ENCODE measurements at regions not wholly inside any gene's neighbourhood (a gene's known extent, or its start where the extent isn't known, plus 50 kb on each side); places are given as distances from the start of the nearest gene placed in this dataset.

GRCh38 chr13:105297839-105298238 is 1237.6 kb downstream of the EFNB2 start:
- DNase-seq (ENCODE audit: low read depth): no peak

DNA sequence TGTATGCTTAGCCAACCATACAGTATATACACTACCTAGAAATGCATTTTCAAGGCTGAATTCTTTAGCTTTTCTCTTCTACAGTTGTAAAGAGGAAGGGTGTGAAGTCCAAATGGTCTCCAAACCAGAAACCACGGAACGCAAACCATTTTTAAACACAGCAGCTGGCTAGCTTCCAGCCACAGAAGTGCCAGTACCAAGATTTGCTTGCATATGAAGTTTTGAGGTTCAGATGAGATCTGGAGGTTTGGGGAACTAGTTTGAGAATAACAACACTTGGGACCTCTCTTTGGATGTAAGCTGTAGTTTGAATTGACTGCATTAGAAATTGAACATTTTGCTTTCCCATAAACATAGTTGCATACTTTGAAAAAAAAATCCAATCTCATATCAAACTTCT is 1243.5 kb downstream of the EFNB2 start:
- no peak for DNase-seq (ENCODE audit: low read depth)

- no peak for DNase-seq (ENCODE audit: low read depth)
Measured at GRCh38 chr13:105290596-105290995, 1244.9 kb downstream of the EFNB2 start.

- DNase-seq (ENCODE audit: low read depth): no peak
Measured at GRCh38 chr13:105285526-105285925, 1249.9 kb downstream of the EFNB2 start.

GRCh38 chr13:105282406-105283285 is 1252.8 kb downstream of the EFNB2 start:
- DNase-seq (ENCODE audit: low read depth): no peak

DNA sequence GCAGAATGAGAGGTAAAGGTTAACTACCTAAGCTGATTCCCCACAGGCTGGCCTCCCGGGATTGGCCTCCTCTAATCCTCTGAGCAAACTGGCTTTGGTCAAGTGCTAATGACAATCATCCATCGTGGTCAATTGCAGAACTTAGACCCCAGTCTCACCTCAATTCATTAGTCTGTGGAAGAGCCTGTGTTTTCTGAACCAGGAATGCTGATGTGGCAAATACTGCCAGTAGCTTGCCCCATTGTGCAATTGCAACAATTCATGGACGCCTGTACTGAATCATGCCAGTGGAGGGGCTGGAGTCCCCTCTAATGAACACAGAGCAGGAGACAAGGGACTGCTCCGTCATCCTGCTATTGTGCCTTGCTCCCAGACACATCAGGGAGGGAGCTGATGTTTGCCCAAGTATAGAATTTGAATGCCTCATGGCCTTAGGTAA is 1256.5 kb downstream of the EFNB2 start:
- no peak for DNase-seq (ENCODE audit: low read depth)

DNA sequence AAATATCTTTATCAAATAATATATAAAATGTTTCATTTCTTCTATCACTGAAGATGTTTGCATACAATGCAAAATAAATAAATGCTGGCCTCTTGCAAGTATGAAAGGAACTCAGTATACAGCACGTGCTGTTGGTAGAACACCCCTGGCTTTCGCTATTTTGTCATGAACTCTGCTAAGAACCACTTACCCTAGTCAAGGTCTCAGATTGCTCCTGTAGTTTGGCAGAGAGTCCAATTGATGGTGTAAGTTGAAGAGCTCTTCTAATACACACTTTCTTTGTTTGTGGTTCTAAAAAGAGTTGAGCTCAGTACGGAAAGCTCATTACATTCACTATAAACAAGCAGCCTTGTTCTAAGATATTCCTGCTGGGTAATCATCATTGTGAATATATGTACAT is 1258.9 kb downstream of the EFNB2 start:
- no peak for DNase-seq (ENCODE audit: low read depth)

DNA sequence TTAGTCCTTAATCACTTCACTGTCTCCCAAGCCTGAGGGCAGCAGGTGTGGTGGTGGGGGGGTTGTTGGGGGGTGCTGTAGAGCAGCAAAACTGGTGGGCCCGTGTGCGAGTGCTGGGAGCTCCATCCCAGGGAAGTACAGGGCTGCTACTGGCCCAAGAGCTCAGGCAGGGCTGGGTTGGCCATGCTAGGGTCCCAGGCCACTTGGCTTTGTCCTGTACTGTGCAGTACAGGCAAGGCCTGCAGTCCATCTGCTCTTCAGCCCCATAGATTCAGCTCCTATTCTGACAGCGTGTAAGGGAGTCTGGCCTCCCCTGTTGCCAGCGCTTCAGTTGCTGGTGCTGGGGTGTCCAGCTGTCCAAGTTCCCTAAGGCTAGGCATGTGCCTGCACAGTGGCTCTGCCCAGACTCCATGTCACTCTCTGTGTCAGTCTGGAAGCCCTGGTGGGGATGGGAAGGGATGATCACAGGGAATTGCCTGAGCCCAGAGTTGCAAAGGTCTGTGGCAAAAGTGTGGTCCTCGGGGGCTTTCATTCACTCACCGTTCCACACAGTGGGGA is 1261.7 kb downstream of the EFNB2 start:
- DNase-seq (ENCODE audit: low read depth): no peak

DNA sequence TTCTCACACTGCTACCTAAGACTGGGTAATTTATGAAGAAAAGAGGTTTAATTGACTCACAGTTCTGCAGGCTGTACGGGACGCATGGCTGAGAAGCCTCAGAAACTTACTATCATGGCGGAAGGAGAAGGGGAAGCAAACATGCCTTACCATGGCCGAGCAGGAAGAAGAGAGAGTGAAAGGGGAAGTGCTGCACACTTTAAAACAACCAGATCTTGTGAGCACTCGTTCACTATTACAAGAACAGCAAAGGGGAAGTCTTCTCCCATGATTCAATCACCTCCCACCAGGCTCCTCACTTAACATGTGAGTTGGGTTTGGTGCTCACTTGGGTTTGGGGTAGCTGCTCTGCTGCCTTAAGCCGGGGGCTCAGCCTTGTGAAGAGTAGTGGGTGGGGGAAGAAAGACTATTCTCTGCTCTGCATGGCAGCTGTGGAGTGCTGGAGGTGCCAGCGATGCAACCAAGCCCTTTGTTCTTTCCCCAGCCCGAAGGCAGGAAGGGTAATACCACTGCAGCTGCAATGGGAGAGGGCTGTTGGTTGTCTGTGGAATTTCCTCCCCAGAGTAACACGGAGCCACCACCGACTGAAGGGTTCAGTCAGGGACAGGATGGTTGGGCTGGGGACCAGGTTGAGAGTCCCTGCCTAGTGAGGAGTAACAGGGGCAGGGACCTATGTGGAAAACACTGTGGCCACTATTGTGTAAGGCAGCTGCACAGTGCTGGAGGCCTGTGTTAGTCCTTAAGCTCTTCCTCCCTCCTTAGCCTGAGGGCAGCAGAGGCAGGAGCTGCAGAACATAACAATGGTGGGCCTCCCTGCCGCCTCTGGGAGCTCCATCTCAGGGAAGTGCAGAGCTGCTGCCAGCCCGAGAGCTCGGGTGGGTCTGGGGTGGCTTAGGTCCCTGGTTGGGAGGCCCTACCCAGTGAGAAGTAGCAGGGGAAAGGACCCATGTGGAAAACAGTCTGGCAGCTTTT is 1262.5 kb downstream of the EFNB2 start:
- DNase-seq (ENCODE audit: low read depth): no peak

- DNase-seq (ENCODE audit: low read depth): no peak
Measured at GRCh38 chr13:105266615-105267014, 1268.8 kb downstream of the EFNB2 start.

DNA sequence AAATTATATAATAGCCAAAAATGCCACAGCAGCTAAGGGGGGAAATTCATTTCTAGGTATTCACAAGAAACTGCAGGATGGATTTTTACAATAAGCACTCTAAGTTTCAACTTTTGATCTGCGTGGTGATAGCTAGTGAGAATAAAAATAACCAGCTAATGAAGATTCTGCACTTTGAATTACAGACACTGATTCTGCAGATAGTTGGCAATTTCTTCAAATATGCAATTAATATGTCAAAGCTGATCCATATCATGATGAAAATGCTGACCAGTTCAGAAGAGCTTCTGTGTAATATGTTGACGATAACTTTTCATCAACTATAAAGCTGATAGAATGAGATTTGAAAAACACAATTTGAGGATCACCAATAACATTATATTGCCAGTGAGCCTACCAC is 1272.9 kb downstream of the EFNB2 start:
- no peak for DNase-seq (ENCODE audit: low read depth)

GRCh38 chr13:105259426-105259825 is 1276.0 kb downstream of the EFNB2 start:
- no peak for DNase-seq (ENCODE audit: low read depth)

- DNase-seq (ENCODE audit: low read depth): no peak
Measured at GRCh38 chr13:105255472-105255871, 1280.0 kb downstream of the EFNB2 start.

DNA sequence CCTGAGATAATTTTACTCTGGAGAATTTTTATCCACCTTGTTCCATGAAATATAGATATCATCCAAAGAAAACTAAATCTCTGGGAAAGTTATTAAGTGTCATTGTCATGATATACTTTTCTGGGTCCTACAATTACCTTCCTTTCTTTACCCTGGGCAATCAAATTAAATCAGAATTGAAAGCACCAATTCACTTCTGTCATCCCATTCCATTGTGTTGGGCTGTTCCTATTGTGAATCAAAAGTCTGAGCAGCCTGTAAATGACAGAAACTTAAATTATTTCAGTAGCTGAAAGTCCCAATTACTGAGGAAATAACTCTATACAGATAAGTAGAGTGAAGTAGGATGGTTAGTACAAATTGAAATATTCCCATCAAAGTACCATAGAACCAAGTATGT is 1284.2 kb downstream of the EFNB2 start:
- DNase-seq (ENCODE audit: low read depth): no peak

DNA sequence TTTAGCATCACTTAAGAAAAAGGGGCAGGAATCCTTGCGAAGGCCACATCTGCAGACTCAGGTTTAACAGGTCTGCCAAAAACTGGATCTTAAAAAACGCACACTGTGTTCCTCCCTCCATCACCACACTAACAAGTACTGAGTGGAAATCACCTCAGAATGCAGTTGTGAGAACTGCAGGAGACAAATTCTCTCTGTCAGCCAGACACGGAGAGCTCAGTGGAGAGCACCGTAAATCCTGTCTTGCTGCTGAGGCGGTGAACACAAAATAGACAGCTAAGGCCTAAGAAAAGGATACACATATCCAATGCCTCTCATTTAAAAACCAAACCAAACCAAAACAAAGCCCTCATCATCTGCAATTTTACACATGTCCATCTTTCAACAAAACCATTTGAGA is 1287.6 kb downstream of the EFNB2 start:
- no peak for DNase-seq (ENCODE audit: low read depth)

GRCh38 chr13:105240371-105240770 is 1295.1 kb downstream of the EFNB2 start:
- DNase-seq (ENCODE audit: low read depth): no peak

GRCh38 chr13:105232439-105232838 is 1303.0 kb downstream of the EFNB2 start:
- no peak for DNase-seq (ENCODE audit: low read depth)

DNA sequence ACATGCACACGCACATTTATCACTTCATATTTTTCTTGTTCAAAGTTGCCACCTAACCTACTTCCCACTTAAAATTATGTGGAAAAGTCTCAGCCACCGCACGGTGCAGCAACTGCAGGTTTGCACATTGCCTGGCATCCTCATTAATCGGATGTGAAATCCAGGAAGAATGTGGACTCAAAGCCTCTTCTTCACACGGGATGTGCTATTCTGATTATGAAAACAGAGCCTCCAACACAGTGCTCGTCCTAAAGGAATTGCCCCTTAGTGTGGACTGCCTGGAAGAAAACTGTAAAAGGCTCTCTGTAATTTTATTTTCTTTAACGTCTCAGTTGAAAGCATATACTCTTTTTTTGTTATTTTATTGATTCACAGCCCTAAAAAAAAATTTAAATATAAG is 1303.5 kb downstream of the EFNB2 start:
- DNase-seq (ENCODE audit: low read depth): no peak

- DNase-seq (ENCODE audit: low read depth): no peak
Measured at GRCh38 chr13:105231579-105231978, 1303.9 kb downstream of the EFNB2 start.

DNA sequence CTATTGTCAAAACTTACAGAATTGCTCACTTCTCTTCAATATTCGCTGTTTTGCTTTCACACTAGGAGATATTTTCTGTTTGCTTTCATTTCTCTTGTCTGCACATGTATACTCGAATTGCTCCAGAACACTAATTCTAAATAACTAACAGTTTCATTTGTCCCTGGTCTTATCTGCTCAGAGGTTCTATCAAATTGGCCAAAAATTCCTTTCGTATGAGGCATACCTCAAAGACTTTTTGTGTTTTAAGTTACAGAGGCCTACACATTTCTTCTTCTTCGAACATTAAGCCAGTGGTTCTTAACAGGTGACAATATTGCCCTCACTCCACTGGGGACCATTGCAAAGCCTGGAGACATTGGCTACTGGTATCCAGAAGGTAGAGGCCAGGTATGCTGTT is 1314.6 kb downstream of the EFNB2 start:
- no peak for DNase-seq (ENCODE audit: low read depth)

DNA sequence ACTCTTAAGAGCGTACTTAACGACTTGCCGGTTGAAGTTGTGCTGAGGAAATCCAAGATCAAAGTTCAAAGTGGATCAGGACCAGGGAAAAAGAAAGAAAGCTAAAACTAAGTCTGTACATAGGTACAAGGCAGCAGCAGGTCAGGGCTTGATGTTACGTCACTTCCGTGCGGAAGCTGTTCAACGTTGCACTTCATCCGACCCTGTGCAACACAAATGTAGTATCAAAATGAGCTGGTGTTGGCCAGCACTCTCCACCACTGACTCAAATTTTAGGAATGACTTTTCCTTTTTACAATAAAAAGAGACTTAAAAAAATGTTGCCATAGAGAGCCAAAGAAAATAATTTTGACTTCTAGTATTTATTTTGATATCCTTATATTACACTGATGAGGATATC is 1315.4 kb downstream of the EFNB2 start:
- no peak for DNase-seq (ENCODE audit: low read depth)

DNA sequence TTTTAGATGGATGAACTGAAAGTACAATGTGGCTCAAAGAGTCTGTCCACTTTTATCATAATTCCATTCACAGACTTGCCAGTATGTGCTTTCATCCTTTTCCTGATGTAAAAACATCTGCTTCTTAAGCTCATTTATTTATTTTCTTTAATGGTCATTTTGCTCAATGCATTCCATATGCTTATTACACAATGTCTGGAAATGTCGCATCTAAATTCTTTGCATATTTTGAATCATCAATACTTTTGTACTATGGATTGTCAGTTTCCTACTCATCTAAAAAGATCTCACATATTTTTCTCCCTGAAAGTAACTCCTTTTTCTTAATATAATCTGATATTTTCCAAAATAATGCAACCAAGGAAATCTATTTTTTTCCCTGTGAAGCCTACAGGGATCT is 1315.8 kb downstream of the EFNB2 start:
- DNase-seq (ENCODE audit: low read depth): no peak

DNA sequence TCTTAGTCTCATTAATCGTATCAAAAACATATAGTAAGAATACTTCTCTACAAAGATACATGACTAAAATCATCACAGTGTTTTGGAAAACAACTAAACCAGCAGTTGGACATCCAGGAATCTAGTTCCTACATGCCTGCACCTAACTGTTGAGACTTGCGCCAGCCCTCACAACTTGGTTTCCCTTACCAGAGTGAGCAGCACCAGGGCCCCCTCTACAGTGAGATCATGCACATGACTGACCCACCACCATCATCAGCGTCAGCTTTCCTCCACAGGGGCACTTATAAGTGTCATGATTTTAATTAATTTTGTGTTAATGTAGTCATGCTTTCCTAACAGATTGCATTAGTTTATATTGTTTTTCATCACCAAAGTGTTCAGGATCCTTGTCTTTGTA is 1322.0 kb downstream of the EFNB2 start:
- no peak for DNase-seq (ENCODE audit: low read depth)
